GM23338 (cell line): ENCODE measurements at regions not wholly inside any gene's neighbourhood (a gene's known extent, or its start where the extent isn't known, plus 50 kb on each side); places are given as distances from the start of the nearest gene placed in this dataset.

Experiments used
- ATAC-seq: fragments of 200-7000 bp; cut with Tn5 transposase; 3 replicates; pipeline ENCODE4 v1.9.1; 2020
- DNase-seq: peaks from one replicate; pipeline ENCODE4 v3.0.0-alpha.2; 2015; ENCODE audit warnings: low spot score
- H2AFZ ChIP-seq: fragments of 200-600 bp; sonication (generic); 2 replicates; pipeline ENCODE4 v1.8.0; 2016; ENCODE audit warnings: antibody characterized with exemption, mild to moderate bottlenecking, moderate library complexity
- H3F3A ChIP-seq: fragments of 200-600 bp; sonication (generic); replicated peaks from 2 replicates; pipeline ENCODE4 v1.8.0; 2017; ENCODE audit warnings: antibody characterized with exemption, mixed run types, low read depth
- H3K27ac ChIP-seq: fragments of 200-600 bp; sonication (generic); 2 replicates; pipeline ENCODE4 v1.6.1; 2016; ENCODE audit warnings: low read depth
- H3K27me3 ChIP-seq: fragments of 200-600 bp; sonication (generic); 2 replicates; pipeline ENCODE4 v1.8.0; 2016; ENCODE audit warnings: mild to moderate bottlenecking, mixed run types, moderate library complexity; ENCODE audit not compliant: insufficient read depth
- H3K36me3 ChIP-seq: fragments of 200-600 bp; sonication (generic); 2 replicates; pipeline ENCODE4 v1.8.0; 2016; ENCODE audit warnings: mild to moderate bottlenecking; ENCODE audit not compliant: insufficient read depth
- H3K4me1 ChIP-seq: fragments of 200-600 bp; sonication (generic); 2 replicates; pipeline ENCODE4 v1.8.0; 2016; ENCODE audit warnings: mild to moderate bottlenecking, moderate library complexity; ENCODE audit not compliant: insufficient read depth
- H3K4me2 ChIP-seq: fragments of 200-600 bp; sonication (generic); 2 replicates; pipeline ENCODE4 v1.7.1; 2017; ENCODE audit warnings: mixed run types
- H3K4me3 ChIP-seq: fragments of 200-600 bp; sonication (generic); 2 replicates; pipeline ENCODE4 v1.6.1; 2016; ENCODE audit warnings: mixed run types
- H3K79me2 ChIP-seq: fragments of 200-600 bp; sonication (generic); replicated peaks from 2 replicates; pipeline ENCODE4 v1.8.0; 2017; ENCODE audit warnings: mild to moderate bottlenecking; ENCODE audit not compliant: insufficient read depth
- H3K9me2 ChIP-seq: fragments of 200-600 bp; sonication (generic); 2 replicates; pipeline ENCODE4 v1.8.0; 2017; ENCODE audit not compliant: insufficient read depth
- H4K20me1 ChIP-seq: fragments of 200-600 bp; sonication (generic); replicated peaks from 2 replicates; pipeline ENCODE4 v1.8.0; 2017; ENCODE audit warnings: mild to moderate bottlenecking; ENCODE audit not compliant: insufficient read depth
- H3K27ac Mint-ChIP-seq: 2 replicates; pipeline ENCODE4 v1.8.0; 2020; ENCODE audit warnings: inconsistent platforms, mild to moderate bottlenecking, moderate library complexity, mixed read lengths
- H3K27me3 Mint-ChIP-seq: 3 replicates; pipeline ENCODE4 v1.8.0; 2022; ENCODE audit warnings: low read depth, mild to moderate bottlenecking, moderate library complexity, mixed read lengths, inconsistent platforms; ENCODE audit not compliant: insufficient read depth, poor library complexity
- H3K36me3 Mint-ChIP-seq: 3 replicates; pipeline ENCODE4 v1.8.0; 2021; ENCODE audit warnings: low read depth, mild to moderate bottlenecking, inconsistent platforms, moderate library complexity, mixed read lengths
- H3K4me1 Mint-ChIP-seq: 3 replicates; pipeline ENCODE4 v1.8.0; 2020; ENCODE audit warnings: mild to moderate bottlenecking, inconsistent platforms, mixed read lengths
- H3K4me3 Mint-ChIP-seq: 3 replicates; pipeline ENCODE4 v1.8.0; 2021; ENCODE audit warnings: moderate library complexity, mild to moderate bottlenecking, inconsistent platforms, mixed read lengths
- H3K9me3 Mint-ChIP-seq: 3 replicates; pipeline ENCODE4 v1.8.0; 2020; ENCODE audit warnings: moderate library complexity, mild to moderate bottlenecking, inconsistent platforms, mixed read lengths
- CTCF ChIP-seq, 2 experiments: fragments of 200-600 bp in 1 of 2; sonication (generic) in 1 of 2; conservative IDR thresholded peaks; 2 replicates each; pipeline versions ENCODE4 v1.5.1 to v1.6.1; 2016 to 2017; ENCODE audit warnings: antibody characterized with exemption in 2 of 2, low read depth in 2 of 2, mild to moderate bottlenecking in 2 of 2, moderate library complexity in 1 of 2
- EZH2phosphoT487 ChIP-seq: fragments of 200-600 bp; sonication (generic); IDR thresholded peaks from one replicate; pipeline ENCODE4 v1.8.1; 2018; ENCODE audit warnings: antibody characterized with exemption; ENCODE audit not compliant: unreplicated experiment
- JUNB ChIP-seq: IDR thresholded peaks from one replicate; pipeline ENCODE4 v1.6.1; 2016; ENCODE audit warnings: antibody characterized with exemption; ENCODE audit not compliant: unreplicated experiment
- REST ChIP-seq: IDR thresholded peaks from one replicate; pipeline ENCODE4 v1.6.1; 2018; ENCODE audit warnings: antibody characterized with exemption; ENCODE audit not compliant: unreplicated experiment
- STAT1 ChIP-seq: IDR thresholded peaks from one replicate; pipeline ENCODE4 v1.6.1; 2016; ENCODE audit warnings: antibody characterized with exemption; ENCODE audit not compliant: unreplicated experiment
- ZNF114 ChIP-seq: fragments of 250-450 bp; sonication (Bioruptor Pico); IDR thresholded peaks from 2 replicates; pipeline ENCODE4 v1.5.0; 2020; ENCODE audit warnings: mild to moderate bottlenecking, moderate library complexity
- TF ChIP-seq, protein P1 (sequence below): IDR thresholded peaks from 2 replicates; pipeline ENCODE4 v1.6.1; 2016; ENCODE audit warnings: antibody characterized with exemption

- no peaks in the 10 kb centered on the region for H3K9me2 ChIP-seq
Observed at GRCh38 chr14:25239170-25239569, 189.2 kb upstream of the STXBP6 start.

GRCh38 chr14:25237845-25238244, 187.9 kb upstream of the STXBP6 start:
- Histone ChIP-seq H3K79me2 (no peaks in the 10 kb centered on the region), H3K9me2 (no peaks in the 10 kb centered on the region), H3K36me3 (no peaks in the 10 kb centered on the region), H3K4me2 (peak overlapping the region; percentile 49), H3K4me3 (no peak overlapping the region), H3K27ac (no peak overlapping the region), H3K4me1 (peaks cover 9% of the 10 kb centered on the region), H3F3A (no peaks in the 10 kb centered on the region), H4K20me1 (no peaks in the 10 kb centered on the region), H3K27me3 (no peaks in the 10 kb centered on the region), H2AFZ (peak overlapping the region; percentile 61; the same call in 1 of the 2 replicates)
- no peak overlapping the region for H3K27ac Mint-ChIP-seq
- TF ChIP-seq ZNF114 (CRISPR knock-in tag), result no peak
- peak; percentile 64 to 70 for TF ChIP-seq CTCF (conservative IDR thresholded peaks at IDR 0.05; ENCODE audit: low read depth in 2 of 2)
- TF ChIP-seq STAT1, result no peak
- TF ChIP-seq REST, result no peak
- TF ChIP-seq, protein P1, sequence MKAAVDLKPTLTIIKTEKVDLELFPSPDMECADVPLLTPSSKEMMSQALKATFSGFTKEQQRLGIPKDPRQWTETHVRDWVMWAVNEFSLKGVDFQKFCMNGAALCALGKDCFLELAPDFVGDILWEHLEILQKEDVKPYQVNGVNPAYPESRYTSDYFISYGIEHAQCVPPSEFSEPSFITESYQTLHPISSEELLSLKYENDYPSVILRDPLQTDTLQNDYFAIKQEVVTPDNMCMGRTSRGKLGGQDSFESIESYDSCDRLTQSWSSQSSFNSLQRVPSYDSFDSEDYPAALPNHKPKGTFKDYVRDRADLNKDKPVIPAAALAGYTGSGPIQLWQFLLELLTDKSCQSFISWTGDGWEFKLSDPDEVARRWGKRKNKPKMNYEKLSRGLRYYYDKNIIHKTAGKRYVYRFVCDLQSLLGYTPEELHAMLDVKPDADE, result no peak
- H3K4me1 Mint-ChIP-seq, result peaks cover 25% of the 10 kb centered on the region
- H3K36me3 Mint-ChIP-seq, result no peaks in the 10 kb centered on the region
- H3K9me3 Mint-ChIP-seq, result no peaks in the 10 kb centered on the region
- ATAC-seq (peak; percentile 99), DNase-seq (peak; percentile 84)
- peaks cover 5% of the 10 kb centered on the region for H3K27me3 Mint-ChIP-seq
- no peak overlapping the region for H3K4me3 Mint-ChIP-seq

More at GRCh38 chr14:25239170-25239569, 189.2 kb upstream of the STXBP6 start:
- Histone ChIP-seq H3K79me2 (no peaks in the 10 kb centered on the region), H3K27me3 (no peaks in the 10 kb centered on the region), H3K36me3 (no peaks in the 10 kb centered on the region), H3K4me1 (peaks cover 9% of the 10 kb centered on the region), H3F3A (no peaks in the 10 kb centered on the region), H3K4me3 (no peak overlapping the region), H4K20me1 (no peaks in the 10 kb centered on the region), H2AFZ (no peak overlapping the region), H3K27ac (no peak overlapping the region), H3K4me2 (no peak overlapping the region)
- TF ChIP-seq EZH2phosphoT487, result no peak
- no peak for TF ChIP-seq JUNB
- TF ChIP-seq, protein P1, result no peak
- Mint-ChIP-seq H3K27ac (no peak overlapping the region), H3K4me1 (peaks cover 25% of the 10 kb centered on the region), H3K36me3 (no peaks in the 10 kb centered on the region), H3K9me3 (no peaks in the 10 kb centered on the region), H3K27me3 (peaks cover 5% of the 10 kb centered on the region), H3K4me3 (no peak overlapping the region)
- ATAC-seq, result no peak
- DNase-seq, result no peak
